Tibial artery (tissue), 4 donors: ENCODE measurements at regions not wholly inside any gene's neighbourhood (a gene's known extent, or its start where the extent isn't known, plus 50 kb on each side); places are given as distances from the start of the nearest gene placed in this dataset.

ENCODE experiments used
- DNase-seq, 2 donors: peaks; one replicate each; pipeline ENCODE4 v3.0.0-alpha.2; 2019
- H3K27ac ChIP-seq, 2 donors: fragments of 200-600 bp; sonication (generic) in 1 of 2; 1 replicate in 1 of 2; 2 replicates in 1 of 2; pipeline ENCODE4 v1.5.1; 2018 to 2019; ENCODE audit warnings: mild to moderate bottlenecking in 1 of 2
- H3K27me3 ChIP-seq, 2 donors: fragments of 200-600 bp; sonication (generic) in 1 of 2; one replicate each; pipeline versions ENCODE4 v1.5.1 to v1.6.0; 2016 to 2019
- H3K36me3 ChIP-seq, 3 donors: fragments of 200-600 bp; sonication (generic) in 2 of 3; one replicate each; pipeline ENCODE4 v1.5.1; 2016 to 2019; ENCODE audit warnings: mild to moderate bottlenecking in 2 of 3
- H3K4me1 ChIP-seq, 4 donors: fragments of 200-600 bp; sonication (generic) in 2 of 4; 1 replicate in 3 of 4; 2 replicates in 1 of 4; pipeline ENCODE4 v1.5.1; 2016 to 2019
- H3K4me3 ChIP-seq, 2 donors: fragments of 200-600 bp; sonication (generic) in 1 of 2; 1 replicate in 1 of 2; 2 replicates in 1 of 2; pipeline ENCODE4 v1.5.1; 2018 to 2019; ENCODE audit warnings: mild to moderate bottlenecking in 2 of 2
- H3K9me3 ChIP-seq, 3 donors: fragments of 200-600 bp; sonication (generic) in 1 of 3; one replicate each; pipeline ENCODE4 v1.5.1; 2016 to 2019
- intact Hi-C: fragments of 100-400 bp; cut with DNase I; formaldehyde crosslinking; loops from one replicate; pipeline ENCODE4 v1.15.0; 2023; ENCODE audit warnings: low total_unique reads
- TF ChIP-seq, protein P1 (sequence below), 2 experiments: fragments of 200-600 bp in 1 of 2; fragments of 450-650 bp in 1 of 2; IDR thresholded peaks; one replicate each; pipeline ENCODE4 v1.5.1; 2017 to 2019; ENCODE audit warnings: antibody characterized with exemption in 2 of 2, mild to moderate bottlenecking in 1 of 2, moderate library complexity in 1 of 2

DNA sequence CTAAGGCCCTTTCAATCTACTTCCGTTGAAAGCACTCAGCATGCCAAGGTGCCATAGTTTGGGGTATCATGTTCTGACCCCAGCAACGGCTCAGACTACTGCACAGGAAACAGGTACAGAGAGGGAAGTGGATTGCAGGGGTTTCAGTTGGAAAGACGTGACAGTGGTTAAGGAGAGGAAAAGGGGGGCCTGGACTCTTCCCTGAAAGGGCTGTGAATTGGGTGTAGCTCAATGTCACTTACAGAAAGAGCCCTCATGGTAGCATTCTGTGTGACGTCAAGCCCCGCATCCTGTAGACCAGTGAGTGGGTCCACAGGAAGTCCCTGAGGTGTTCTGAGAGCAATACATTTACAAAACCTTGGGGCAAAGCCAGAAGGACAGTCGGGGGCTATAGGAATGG is 121.5 kb upstream of the GYPC start:
- Histone ChIP-seq H3K27ac (no peak overlapping the region), H3K9me3 (no peaks in the 10 kb centered on the region), H3K4me1 (no peaks in the 10 kb centered on the region), H3K27me3 (no peaks in the 10 kb centered on the region), H3K4me3 (no peak overlapping the region), H3K36me3 (no peaks in the 10 kb centered on the region)
- intact Hi-C loops: no loop called here
- TF ChIP-seq, protein P1, sequence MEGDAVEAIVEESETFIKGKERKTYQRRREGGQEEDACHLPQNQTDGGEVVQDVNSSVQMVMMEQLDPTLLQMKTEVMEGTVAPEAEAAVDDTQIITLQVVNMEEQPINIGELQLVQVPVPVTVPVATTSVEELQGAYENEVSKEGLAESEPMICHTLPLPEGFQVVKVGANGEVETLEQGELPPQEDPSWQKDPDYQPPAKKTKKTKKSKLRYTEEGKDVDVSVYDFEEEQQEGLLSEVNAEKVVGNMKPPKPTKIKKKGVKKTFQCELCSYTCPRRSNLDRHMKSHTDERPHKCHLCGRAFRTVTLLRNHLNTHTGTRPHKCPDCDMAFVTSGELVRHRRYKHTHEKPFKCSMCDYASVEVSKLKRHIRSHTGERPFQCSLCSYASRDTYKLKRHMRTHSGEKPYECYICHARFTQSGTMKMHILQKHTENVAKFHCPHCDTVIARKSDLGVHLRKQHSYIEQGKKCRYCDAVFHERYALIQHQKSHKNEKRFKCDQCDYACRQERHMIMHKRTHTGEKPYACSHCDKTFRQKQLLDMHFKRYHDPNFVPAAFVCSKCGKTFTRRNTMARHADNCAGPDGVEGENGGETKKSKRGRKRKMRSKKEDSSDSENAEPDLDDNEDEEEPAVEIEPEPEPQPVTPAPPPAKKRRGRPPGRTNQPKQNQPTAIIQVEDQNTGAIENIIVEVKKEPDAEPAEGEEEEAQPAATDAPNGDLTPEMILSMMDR (IDR thresholded peaks at IDR 0.05): no peak
- DNase-seq: no peak

DNA sequence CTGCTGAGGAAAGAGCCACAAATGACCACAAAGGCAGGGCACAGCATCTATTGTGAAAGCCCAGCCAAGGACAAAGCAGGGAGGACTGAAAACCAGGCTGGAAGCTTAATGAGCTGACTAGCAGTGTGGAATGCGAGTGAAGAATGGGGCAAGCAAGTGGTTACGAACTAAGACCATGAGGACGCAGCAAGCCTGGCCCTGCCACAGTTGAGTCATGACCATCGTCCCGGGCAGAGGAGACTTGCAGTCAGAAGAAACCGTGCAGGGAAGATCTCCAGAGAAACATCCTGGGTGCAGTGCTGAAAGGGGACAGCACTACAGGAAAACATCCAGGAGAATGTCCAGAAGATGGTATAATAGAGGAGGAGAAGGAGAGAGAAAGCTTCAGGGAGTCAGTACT is 120.5 kb upstream of the GYPC start:
- Histone ChIP-seq H3K4me3 (no peak overlapping the region), H3K36me3 (no peaks in the 10 kb centered on the region), H3K9me3 (no peaks in the 10 kb centered on the region), H3K27ac (no peak overlapping the region), H3K4me1 (no peaks in the 10 kb centered on the region), H3K27me3 (no peaks in the 10 kb centered on the region)
- no peak for DNase-seq
- TF ChIP-seq, protein P1 (IDR thresholded peaks at IDR 0.05): no peak
- intact Hi-C loops: no loop called here

DNA sequence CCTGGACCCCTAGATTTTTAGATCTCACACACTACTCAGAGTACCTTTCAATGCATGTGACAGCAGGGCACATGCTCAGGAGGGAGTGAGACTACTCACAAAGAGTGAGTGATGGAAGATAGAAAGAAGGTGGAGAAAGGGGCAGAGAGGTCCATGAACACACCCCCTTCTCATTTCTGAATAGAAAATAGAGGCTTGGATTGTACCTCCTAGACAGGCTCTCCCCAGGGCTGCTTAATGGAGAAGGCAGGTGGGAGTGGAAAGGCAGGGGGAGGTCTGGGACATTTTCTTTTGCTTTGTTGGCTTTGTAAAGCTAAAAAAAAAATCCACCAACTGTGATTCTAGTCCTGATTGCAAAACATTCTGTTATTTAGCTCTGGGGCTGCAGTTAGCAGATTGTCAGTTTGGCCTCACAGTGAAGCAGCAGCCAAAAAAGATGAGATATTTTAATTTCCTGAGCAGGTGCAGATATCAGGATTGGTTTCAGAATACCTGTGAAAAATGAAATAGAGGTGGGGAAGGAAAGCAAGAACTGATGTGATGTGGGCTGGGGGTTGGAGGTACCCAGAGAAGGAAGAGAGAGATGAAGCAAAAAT is 119.3 kb upstream of the GYPC start:
- Histone ChIP-seq H3K27me3 (no peaks in the 10 kb centered on the region), H3K4me1 (no peaks in the 10 kb centered on the region), H3K36me3 (no peaks in the 10 kb centered on the region), H3K4me3 (no peak overlapping the region), H3K27ac (no peak overlapping the region), H3K9me3 (no peaks in the 10 kb centered on the region)
- TF ChIP-seq, protein P1 (IDR thresholded peaks at IDR 0.05): no peak
- DNase-seq: no peak
- intact Hi-C loops: no loop called here

DNA sequence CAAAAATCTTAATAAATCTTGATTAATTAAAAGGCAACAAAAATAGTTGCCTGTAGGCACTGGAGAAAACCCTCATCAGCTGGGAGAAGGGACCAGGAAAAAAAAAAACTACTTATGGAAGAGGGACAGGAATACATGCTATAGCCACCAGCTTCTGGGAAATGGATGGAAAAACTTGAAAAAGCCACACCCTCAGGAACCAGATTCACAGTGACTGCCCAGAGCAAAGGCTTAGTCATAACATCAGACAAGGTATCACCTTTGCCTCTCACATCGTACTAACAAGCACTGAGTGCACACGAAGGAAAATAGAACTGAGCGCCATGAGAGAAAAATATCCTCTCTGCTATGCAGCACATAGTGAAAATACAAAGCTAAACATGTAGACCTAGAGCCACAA is 116.9 kb upstream of the GYPC start:
- Histone ChIP-seq H3K4me3 (no peak overlapping the region), H3K36me3 (no peaks in the 10 kb centered on the region), H3K4me1 (no peaks in the 10 kb centered on the region), H3K27me3 (no peaks in the 10 kb centered on the region), H3K27ac (no peak overlapping the region), H3K9me3 (peaks cover 0 to 13% (median 11%) of the 10 kb centered on the region in 3 donors)
- TF ChIP-seq, protein P1 (IDR thresholded peaks at IDR 0.05): no peak
- intact Hi-C loops: no loop called here
- no peak for DNase-seq

DNA sequence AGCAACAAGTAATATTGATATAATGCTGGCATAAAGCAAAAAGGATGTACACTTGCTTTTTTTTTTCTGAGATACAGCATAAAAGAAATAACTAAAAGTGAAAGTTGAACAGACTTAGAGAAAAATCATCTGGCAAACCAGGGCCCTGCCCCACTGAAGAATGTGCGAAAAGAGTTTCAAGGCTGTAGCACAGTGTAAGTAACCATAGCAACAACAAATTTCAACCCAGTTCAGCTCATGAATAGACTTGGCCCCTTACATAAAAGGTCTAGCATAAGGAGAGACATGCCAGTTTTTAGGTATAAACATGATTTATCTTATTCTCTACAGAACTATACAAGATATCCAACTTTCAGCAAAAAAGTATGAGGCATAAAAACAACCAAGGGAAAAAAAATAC is 113.7 kb upstream of the GYPC start:
- Histone ChIP-seq H3K27ac (no peak overlapping the region), H3K36me3 (no peaks in the 10 kb centered on the region), H3K4me3 (no peak overlapping the region), H3K9me3 (peaks cover 0 to 15% (median 11%) of the 10 kb centered on the region in 3 donors), H3K27me3 (no peaks in the 10 kb centered on the region), H3K4me1 (no peaks in the 10 kb centered on the region)
- intact Hi-C loops: no loop called here
- no peak for DNase-seq
- TF ChIP-seq, protein P1 (IDR thresholded peaks at IDR 0.05): no peak

DNA sequence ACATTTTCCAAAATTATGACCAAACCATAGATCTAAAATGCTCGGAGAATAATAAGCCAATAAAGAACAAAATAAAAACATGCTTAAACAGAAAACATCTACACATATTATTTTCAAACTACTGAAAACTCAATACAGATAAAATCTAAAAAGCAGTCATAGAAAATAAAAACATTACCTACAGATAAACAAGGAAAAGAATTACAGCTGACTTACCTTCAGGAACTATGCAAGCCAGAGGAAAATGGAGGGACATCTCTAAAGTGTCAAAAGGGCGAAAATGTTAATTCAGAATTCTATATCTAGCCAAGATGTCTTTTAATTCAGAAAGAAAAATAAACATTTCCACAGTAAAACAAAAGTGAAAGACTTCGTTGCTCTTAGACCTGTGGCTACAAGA is 112.9 kb upstream of the GYPC start:
- Histone ChIP-seq H3K36me3 (no peaks in the 10 kb centered on the region), H3K27me3 (no peaks in the 10 kb centered on the region), H3K27ac (no peak overlapping the region), H3K4me3 (no peak overlapping the region), H3K9me3 (peaks cover 0 to 15% (median 11%) of the 10 kb centered on the region in 3 donors), H3K4me1 (no peaks in the 10 kb centered on the region)
- no peak for DNase-seq
- TF ChIP-seq, protein P1 (IDR thresholded peaks at IDR 0.05): no peak
- intact Hi-C loops: no loop called here
